ENCODE measurements at regions not wholly inside any gene's neighbourhood (a gene's known extent, or its start where the extent isn't known, plus 50 kb on each side); places are given as distances from the start of the nearest gene placed in this dataset.

DNA sequence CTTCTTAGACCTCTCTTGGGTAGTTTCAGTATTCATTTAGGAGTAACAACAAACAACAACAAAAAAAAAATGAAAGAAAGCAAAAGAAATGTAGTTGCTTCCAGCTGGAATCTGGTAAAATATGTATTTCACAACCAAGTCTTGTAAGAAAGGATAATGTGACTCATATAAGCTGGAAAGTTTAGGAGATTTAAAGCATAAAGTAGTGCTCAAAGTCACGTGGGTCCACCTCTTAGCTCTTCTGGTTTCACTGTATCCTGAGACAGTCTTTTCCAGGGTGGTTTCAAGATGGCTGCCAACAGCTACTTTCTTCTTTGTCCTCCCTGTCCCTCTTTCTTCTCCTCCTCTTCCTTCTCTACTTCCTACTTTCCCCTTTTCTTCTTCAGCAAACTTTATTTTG lies 69.5 kb upstream of the CDK13 start:
- DNase-seq (ENCODE audit: low spot score) = no peak

GRCh38 chr7:39882148-39882784 lies 67.8 kb upstream of the CDK13 start:
- DNase-seq (ENCODE audit: low spot score) (no peak), ATAC-seq (ENCODE audit: low FRiP score) (no peak)
- TF ChIP-seq CTCF (IDR thresholded peaks at IDR 0.05) = no peak

More for the DNA sequence above, 69.5 kb upstream of the CDK13 start:
- no peak for TF ChIP-seq CTCF (IDR thresholded peaks at IDR 0.05)
- ATAC-seq (ENCODE audit: low FRiP score) = no peak

GRCh38 chr7:39883812-39884390 lies 66.2 kb upstream of the CDK13 start:
- ATAC-seq (ENCODE audit: low FRiP score) = no peak
- no peak for DNase-seq (ENCODE audit: low spot score)
- TF ChIP-seq CTCF (IDR thresholded peaks at IDR 0.05) = no peak

- no peak for TF ChIP-seq CTCF (IDR thresholded peaks at IDR 0.05)
- no peak for ATAC-seq (ENCODE audit: low FRiP score)
Measured at GRCh38 chr7:39888171-39888853, 61.7 kb upstream of the CDK13 start.

GRCh38 chr7:39890411-39890810 lies 59.6 kb upstream of the CDK13 start:
- no peak for TF ChIP-seq CTCF (IDR thresholded peaks at IDR 0.05)

More at GRCh38 chr7:39888171-39888853, 61.7 kb upstream of the CDK13 start:
- DNase-seq (ENCODE audit: low spot score) = no peak

DNA sequence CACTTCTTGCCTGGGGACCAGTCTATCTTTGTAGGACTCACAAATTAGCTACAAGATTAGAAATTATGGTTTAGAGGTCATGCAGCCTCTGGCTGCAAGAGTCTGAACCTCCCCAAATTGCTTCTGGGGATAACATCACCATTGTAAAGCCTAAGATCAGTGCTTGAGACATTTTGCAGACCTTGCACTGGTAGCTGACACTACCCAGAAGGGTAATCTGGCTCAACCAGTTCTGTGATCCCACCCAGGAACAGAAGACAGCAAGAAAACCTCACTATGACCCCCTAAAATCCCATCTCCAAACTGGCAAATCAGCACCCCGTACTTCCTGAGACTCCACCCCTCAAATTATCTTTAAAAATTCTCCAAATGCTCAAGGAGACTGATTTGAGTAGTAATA lies 58.2 kb upstream of the CDK13 start:
- ATAC-seq (ENCODE audit: low FRiP score) (no peak), DNase-seq (ENCODE audit: low spot score) (no peak)
- no peak for TF ChIP-seq CTCF (IDR thresholded peaks at IDR 0.05)

More at GRCh38 chr7:39890411-39890810, 59.6 kb upstream of the CDK13 start:
- no peak for ATAC-seq (ENCODE audit: low FRiP score)
- no peak for DNase-seq (ENCODE audit: low spot score)

Measured in omental fat pad (tissue), 3 donors.